GM19455 (cell line): ENCODE measurements at regions not wholly inside any gene's neighbourhood (a gene's known extent, or its start where the extent isn't known, plus 50 kb on each side); places are given as distances from the start of the nearest gene placed in this dataset.

Source experiments
- ATAC-seq: cut with Tn5 transposase; IDR thresholded peaks from one replicate; pipeline ENCODE4 v1.9.1; 2021; ENCODE audit not compliant: unreplicated experiment

- no peak for ATAC-seq
Measured at GRCh38 chr1:182129398-182129797, 67.9 kb upstream of the ZNF648 start.

GRCh38 chr1:182128502-182128901 is 67.0 kb upstream of the ZNF648 start:
- ATAC-seq = no peak

- no peak for ATAC-seq
Measured at GRCh38 chr1:182127656-182128055, 66.1 kb upstream of the ZNF648 start.

DNA sequence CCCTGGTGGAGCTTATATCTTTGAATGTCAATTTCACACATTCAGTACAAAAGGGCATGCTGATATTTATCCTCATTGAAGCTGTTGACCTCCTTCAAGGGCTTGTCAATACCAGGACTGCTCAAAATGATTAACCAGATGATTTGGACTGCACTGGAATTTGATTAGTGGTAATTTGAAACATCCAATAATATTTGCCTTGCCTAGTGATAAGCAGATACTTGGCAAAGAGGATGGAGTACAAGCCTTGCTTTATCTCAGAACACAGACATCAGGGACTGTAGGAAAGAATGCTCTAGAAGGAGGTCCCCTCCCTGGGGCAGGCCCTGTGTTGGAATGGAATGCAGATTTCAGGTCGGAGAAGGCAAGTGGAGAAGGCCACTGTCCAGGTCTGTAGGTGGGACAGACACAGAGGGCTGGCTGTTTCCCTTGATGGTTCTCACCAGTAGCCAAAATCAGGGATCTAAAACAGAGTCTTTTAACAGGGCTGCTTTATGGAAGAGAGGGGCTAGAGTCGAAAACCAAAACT is 64.8 kb upstream of the ZNF648 start:
- ATAC-seq = no peak

- ATAC-seq = no peak
Measured at GRCh38 chr1:182122913-182123260, 61.4 kb upstream of the ZNF648 start.

GRCh38 chr1:182122256-182122912 is 60.9 kb upstream of the ZNF648 start:
- no peak for ATAC-seq

DNA sequence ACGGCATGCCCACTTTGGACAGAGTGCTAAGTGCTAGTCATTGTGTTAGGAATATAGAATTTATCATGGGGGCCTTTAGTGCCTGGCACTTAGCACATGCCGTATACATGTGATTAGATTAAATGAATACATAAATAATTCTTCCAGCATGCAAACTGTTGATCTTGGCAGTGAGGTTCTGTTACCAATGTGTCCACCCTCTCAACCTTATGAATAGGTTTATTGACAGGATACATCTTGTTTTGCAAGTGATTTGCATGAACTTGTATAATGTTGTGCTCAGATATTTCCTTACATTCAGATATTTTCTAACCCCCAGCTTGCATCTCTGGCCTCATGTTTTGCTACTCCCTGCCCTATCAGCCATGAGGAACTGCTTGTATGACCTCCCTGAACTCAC is 60.3 kb upstream of the ZNF648 start:
- ATAC-seq = no peak

DNA sequence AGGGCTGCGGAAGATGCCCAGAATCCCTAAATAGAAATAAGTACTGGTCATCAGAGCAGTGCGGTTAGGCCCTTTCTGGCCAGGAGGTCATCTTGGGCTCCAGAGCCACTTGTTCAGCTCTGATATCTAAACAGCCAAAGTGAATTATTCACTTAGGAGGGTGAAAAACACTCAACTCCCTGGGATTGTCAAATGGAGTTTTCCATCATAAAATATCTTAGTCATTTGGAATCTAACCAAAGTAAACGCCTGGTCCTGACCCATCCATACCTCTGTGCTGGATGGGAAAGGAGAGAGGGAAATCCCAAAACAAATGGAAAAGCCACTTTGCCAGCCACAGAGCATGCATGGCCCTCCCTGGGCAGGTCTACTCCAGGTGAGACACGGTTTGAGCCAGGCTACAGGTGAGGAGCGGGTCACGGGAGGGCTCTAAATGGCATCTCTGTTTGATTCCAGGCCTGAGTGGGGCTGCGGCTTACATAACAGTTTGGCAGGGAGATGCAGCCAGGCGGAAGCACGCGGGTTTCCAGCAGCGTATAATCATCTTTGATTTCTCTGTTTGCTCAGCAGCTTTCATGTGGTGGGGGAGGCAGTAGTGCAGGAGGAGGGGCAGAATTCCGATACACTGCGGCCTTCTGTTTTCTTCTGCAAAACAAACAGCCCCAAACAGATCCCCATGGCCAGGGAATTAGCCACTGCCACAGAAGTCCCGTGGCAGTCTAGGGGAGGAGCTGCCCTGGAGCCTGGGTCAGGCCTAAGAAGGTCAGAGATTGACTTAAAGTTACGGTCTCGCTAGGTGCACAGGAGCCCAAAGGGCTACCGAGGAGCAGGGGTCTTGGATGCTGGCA is 59.1 kb upstream of the ZNF648 start:
- ATAC-seq = no peak

GRCh38 chr1:182119631-182120030 is 58.1 kb upstream of the ZNF648 start:
- ATAC-seq = no peak

GRCh38 chr1:182118851-182119250 is 57.3 kb upstream of the ZNF648 start:
- ATAC-seq = no peak

DNA sequence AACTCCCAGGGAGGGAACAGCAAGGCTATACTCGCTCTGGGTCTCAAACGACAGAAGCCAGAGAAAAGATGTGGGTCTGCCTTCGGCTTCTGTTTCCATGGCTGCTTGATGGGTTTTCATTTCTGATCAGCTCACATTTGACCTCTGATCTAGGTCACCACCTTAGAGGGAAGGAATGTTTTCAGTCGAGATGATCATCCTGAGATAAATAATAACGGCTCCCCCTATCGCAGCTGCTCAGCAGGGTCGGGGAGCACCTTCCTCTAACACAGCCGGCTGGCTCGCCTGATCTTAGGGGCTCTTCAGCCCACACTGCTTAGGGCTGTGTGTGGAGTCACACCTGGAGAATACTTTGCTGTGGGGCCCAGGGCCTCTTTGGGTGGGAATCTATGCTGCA is 53.1 kb upstream of the ZNF648 start:
- ATAC-seq = no peak

DNA sequence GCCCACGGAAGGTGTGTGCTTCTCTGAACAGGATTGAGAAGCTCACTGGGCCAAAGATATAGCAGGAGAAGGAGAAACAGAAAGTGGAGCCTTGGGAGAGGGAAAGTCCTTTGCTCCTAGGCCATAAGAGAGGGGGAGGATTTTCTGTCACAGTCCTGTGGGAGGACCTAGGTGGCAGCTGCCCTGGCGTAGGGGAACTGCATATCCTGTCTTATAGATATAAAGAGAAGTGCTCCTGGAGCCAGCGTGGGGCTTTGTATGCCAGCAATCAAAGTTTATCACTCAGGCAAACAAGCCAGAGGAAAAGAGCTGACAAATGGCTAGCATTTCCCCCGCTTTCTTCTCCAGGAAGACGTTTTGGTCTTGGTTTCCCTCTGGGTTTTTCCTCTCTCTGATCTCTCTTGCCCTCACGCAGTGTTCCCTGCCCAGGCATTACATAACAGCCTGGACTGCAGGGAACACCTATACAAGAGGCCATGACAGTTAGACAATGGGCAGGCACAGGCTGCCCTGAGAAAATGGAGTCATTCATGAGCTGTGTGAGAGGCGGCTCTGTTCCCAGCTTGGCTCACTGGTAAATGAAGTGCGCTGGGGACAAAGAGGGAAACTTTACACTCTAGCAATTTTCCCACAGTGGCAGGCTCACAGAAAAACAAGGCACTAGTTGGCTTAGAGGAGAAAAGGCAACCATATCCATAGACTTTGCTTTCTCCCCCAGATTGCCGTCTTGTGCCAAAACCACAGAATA is 52.5 kb upstream of the ZNF648 start:
- no peak for ATAC-seq

GRCh38 chr1:182111496-182111895 is 50.0 kb upstream of the ZNF648 start:
- ATAC-seq = no peak
